Uterus (tissue), 2 donors: ENCODE measurements at regions not wholly inside any gene's neighbourhood (a gene's known extent, or its start where the extent isn't known, plus 50 kb on each side); places are given as distances from the start of the nearest gene placed in this dataset.

Experiments used
- POLR2A ChIP-seq, 2 donors: fragments of 450-650 bp; IDR thresholded peaks; one replicate each; pipeline ENCODE4 v1.6.1; 2016; ENCODE audit warnings: antibody characterized with exemption in 2 of 2, mild to moderate bottlenecking in 1 of 2, moderate library complexity in 1 of 2
- TF ChIP-seq, protein P1 (sequence below), 4 experiments: fragments of 200-600 bp in 2 of 4; fragments of 450-650 bp in 2 of 4; sonication (generic) in 2 of 4; IDR thresholded peaks; one replicate each; pipeline ENCODE4 v1.5.1; 2016 to 2019; ENCODE audit warnings: antibody characterized with exemption in 4 of 4, mild to moderate bottlenecking in 2 of 4, moderate library complexity in 1 of 4

GRCh38 chr9:28976684-28977083, 1403.4 kb upstream of the C9orf72 start:
- TF ChIP-seq, protein P1, sequence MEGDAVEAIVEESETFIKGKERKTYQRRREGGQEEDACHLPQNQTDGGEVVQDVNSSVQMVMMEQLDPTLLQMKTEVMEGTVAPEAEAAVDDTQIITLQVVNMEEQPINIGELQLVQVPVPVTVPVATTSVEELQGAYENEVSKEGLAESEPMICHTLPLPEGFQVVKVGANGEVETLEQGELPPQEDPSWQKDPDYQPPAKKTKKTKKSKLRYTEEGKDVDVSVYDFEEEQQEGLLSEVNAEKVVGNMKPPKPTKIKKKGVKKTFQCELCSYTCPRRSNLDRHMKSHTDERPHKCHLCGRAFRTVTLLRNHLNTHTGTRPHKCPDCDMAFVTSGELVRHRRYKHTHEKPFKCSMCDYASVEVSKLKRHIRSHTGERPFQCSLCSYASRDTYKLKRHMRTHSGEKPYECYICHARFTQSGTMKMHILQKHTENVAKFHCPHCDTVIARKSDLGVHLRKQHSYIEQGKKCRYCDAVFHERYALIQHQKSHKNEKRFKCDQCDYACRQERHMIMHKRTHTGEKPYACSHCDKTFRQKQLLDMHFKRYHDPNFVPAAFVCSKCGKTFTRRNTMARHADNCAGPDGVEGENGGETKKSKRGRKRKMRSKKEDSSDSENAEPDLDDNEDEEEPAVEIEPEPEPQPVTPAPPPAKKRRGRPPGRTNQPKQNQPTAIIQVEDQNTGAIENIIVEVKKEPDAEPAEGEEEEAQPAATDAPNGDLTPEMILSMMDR (IDR thresholded peaks at IDR 0.05), result no peak
- no peak for TF ChIP-seq POLR2A (IDR thresholded peaks at IDR 0.05)
